ENCODE measurements at regions not wholly inside any gene's neighbourhood (a gene's known extent, or its start where the extent isn't known, plus 50 kb on each side); places are given as distances from the start of the nearest gene placed in this dataset.

DNA sequence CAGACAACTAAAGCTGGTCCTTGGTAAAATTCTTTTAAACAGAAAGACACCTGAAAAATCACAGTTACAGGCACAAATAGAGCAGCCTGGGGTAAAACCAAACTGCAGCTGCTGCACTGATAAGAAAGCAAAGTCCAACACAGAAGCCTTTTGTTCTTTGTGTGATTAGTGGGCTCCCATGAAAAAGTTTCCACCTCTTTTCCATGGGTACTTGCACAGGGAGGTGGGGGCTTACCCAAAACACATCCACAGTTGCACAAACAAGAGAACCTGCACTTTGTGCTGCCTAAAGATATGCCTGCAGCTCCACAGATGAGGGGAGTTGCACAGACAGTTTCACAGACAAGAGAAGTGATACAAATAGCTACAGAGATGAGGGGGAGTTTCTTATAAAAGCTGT lies 106.7 kb upstream of the SLC5A9 start:
- TF ChIP-seq EP300 (IDR thresholded peaks at IDR 0.05; ENCODE audit: borderline replicate concordance) (no peak), RAD21 (IDR thresholded peaks at IDR 0.05; ENCODE audit: low read depth) (no peak), CEBPB (IDR thresholded peaks at IDR 0.05) (no peak), FOXM1 (IDR thresholded peaks at IDR 0.05; ENCODE audit: borderline replicate concordance, low read depth) (no peak), TEAD4 (IDR thresholded peaks at IDR 0.05) (no peak)
- TF ChIP-seq, protein P1, sequence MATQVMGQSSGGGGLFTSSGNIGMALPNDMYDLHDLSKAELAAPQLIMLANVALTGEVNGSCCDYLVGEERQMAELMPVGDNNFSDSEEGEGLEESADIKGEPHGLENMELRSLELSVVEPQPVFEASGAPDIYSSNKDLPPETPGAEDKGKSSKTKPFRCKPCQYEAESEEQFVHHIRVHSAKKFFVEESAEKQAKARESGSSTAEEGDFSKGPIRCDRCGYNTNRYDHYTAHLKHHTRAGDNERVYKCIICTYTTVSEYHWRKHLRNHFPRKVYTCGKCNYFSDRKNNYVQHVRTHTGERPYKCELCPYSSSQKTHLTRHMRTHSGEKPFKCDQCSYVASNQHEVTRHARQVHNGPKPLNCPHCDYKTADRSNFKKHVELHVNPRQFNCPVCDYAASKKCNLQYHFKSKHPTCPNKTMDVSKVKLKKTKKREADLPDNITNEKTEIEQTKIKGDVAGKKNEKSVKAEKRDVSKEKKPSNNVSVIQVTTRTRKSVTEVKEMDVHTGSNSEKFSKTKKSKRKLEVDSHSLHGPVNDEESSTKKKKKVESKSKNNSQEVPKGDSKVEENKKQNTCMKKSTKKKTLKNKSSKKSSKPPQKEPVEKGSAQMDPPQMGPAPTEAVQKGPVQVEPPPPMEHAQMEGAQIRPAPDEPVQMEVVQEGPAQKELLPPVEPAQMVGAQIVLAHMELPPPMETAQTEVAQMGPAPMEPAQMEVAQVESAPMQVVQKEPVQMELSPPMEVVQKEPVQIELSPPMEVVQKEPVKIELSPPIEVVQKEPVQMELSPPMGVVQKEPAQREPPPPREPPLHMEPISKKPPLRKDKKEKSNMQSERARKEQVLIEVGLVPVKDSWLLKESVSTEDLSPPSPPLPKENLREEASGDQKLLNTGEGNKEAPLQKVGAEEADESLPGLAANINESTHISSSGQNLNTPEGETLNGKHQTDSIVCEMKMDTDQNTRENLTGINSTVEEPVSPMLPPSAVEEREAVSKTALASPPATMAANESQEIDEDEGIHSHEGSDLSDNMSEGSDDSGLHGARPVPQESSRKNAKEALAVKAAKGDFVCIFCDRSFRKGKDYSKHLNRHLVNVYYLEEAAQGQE (IDR thresholded peaks at IDR 0.05; ENCODE audit: low read depth): no peak
- TF ChIP-seq, protein P2, sequence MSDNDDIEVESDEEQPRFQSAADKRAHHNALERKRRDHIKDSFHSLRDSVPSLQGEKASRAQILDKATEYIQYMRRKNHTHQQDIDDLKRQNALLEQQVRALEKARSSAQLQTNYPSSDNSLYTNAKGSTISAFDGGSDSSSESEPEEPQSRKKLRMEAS (IDR thresholded peaks at IDR 0.05): no peak
